Retina (tissue), 1 donor: ENCODE measurements at regions not wholly inside any gene's neighbourhood (a gene's known extent, or its start where the extent isn't known, plus 50 kb on each side); places are given as distances from the start of the nearest gene placed in this dataset.
A peak's percentile ranks its signal among the peaks of the same experiment; 100 is the strongest.
"Not testable (repeated sequence)": the region's sequence is repeated elsewhere in the genome, so short reads cannot be mapped to it uniquely, and the experiment has no call there.

Source experiments
- DNase-seq: peaks from one replicate; pipeline ENCODE4 v3.0.0-alpha.2; 2016

GRCh38 chr13:32828711-32829110, 187.5 kb upstream of the KL start:
- no peak for DNase-seq

DNA sequence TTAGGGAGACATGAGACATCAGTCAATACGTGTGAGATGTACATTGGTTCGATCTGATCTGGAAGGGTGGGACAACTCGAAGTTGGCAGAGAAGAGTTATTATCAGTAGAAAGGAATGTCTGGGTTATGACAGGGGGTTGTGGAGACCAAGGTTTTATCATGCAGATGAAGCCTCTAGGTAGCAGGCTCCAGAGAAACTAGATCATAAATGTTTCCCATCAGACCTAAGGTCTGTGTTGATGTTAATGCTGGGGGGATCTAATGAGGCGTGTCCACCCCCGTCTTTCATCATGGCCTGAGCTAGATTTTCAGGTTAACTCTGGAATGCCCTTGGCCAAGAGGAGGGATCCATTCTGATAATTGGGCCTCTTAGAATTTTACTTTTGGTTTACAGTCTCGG, 187.0 kb upstream of the KL start:
- no peak for DNase-seq

GRCh38 chr13:32829676-32830335, 186.4 kb upstream of the KL start:
- no peak for DNase-seq

GRCh38 chr13:32830336-32831031, 185.7 kb upstream of the KL start:
- no peak for DNase-seq

DNA sequence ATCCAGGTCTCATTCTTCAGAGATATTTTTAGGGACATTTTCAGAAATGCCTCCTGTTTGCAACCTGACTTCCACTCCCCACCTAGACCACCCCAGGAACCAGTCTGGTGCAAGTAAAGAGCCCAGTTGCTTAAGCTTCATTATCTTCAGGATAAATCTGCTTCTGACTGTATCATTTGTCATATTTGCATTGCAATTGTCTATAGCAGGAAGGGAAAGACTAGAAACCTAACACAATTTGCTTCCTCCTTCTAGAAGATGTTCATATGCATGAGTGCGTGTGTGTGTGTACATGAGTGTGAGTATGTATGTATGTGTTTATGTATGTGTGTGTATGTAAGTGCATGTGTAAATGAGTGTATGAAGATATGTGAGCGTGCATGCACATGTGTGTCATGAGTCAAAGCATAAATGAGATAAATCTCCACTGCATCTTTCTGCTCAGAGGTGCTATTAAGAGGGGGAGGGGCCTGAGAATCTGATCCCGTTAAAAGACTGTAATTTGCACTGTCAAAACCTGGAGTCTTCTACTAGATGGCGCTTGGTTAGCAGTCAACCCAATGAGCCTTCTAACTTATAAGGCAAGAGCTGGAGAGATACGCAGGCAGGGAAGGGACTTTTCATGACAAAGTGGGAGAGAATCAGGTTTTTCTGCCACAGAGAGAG, 178.8 kb upstream of the KL start:
- DNase-seq: no peak

GRCh38 chr13:32837973-32838927, 178.0 kb upstream of the KL start:
- DNase-seq: peak; percentile 59

GRCh38 chr13:32838945-32839344, 177.3 kb upstream of the KL start:
- no peak for DNase-seq

DNA sequence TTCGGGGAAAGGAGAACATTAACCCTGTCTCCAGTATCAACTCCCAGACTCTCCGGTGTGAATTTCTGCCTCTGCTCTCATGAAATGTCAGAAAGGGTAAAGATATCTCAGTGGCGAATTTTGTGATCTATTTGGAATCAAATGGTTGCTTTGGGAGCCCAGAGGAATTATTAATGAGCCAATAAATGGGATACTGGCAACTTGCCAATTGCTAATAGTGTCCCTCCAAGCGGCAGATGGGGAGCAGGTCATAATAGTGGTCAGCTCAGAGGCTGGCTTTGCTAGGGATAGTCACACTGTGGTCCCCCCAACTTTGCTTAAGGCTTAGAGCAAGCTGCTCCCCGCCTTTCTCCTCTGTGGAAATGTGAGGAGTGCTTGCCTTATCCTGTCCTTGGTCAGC, 176.1 kb upstream of the KL start:
- DNase-seq: no peak

DNA sequence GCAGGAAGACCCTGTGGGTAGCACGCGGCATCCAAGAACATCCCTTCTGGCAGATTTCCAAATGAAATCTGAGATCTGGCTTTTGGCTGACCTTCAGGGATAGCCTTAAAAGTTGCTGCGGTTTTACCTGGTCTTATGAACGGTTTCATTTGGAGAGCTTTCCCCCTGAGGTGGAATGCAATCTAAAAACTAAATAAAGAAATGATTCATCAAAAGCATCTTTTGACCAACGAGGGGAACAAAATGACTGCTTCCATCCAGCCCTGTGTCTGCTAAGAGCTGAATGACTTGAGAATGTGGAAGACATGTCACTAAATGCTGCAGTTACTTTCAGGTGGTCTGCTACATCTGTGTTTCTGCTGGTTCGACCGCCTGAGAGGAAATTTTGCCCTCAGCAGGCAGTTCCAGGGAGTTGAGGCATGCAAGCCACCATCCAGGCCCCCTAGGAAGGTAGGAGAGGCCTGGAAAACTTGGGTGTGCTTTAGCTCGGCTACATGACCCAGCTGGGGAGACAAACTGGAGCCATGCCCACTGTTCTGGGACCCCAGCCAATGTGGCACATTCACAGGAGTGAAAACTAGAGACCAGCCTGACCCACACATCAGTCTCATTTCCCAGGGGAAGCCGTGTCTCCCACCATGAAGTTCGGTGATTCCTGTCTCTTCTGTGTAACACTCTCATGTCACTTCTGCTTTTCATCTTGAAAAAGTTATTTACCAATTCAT, 175.1 kb upstream of the KL start:
- DNase-seq: no peak

- peak; percentile 63 for DNase-seq
Observed at GRCh38 chr13:32845952-32846950, 170.0 kb upstream of the KL start.

GRCh38 chr13:32847976-32848375, 168.2 kb upstream of the KL start:
- not testable (repeated sequence) for DNase-seq

- no peak for DNase-seq
Observed at GRCh38 chr13:32849369-32849768, 166.9 kb upstream of the KL start.

- no peak for DNase-seq
Observed at GRCh38 chr13:32850316-32851052, 165.7 kb upstream of the KL start.

DNA sequence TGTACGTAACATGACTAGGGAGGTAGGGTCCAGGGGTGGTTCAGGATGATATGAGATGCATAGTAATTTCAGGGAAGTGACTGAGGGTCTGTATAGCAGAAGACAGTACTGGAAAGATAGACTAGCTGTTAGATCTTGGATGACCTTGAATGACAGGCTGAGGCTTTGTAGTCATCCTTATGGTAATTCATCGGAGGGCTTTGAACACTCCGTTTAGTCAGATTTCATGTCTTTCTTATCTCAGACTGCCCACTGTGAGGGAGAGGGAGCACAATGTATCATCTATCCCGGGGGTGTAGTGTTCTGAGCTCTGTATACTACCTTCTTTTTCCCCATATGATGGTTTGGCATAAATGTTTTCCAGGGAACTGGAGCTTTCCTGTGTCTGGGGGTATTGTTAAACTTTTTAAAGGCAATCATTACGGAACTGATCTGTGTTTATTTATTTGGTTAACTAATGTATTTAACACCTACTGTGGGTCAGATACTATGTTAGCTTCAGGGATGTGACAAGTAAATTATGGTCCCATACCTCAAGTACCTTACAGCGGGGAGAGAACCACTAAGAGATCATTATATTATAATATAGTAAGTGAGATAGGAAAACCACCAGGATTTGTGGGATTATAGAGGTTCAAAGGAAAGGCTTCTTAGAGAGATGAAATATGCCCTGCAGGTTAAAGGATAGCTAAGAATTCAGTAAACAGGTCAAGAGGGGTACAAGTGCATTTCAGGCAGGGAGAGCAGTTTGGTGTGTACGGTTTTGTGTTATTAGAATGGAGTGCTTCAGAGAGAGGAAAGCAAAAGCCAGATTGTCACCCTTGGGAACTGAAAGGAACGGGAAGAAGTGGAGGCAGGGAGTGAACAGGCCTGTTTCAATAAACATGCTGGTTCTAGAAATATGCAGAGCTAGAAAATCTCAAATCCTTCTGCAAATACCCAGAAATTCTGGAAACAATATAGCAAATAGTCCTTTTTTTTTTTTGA, 164.8 kb upstream of the KL start:
- DNase-seq: no peak

GRCh38 chr13:32852526-32852925, 163.7 kb upstream of the KL start:
- DNase-seq: no peak

DNA sequence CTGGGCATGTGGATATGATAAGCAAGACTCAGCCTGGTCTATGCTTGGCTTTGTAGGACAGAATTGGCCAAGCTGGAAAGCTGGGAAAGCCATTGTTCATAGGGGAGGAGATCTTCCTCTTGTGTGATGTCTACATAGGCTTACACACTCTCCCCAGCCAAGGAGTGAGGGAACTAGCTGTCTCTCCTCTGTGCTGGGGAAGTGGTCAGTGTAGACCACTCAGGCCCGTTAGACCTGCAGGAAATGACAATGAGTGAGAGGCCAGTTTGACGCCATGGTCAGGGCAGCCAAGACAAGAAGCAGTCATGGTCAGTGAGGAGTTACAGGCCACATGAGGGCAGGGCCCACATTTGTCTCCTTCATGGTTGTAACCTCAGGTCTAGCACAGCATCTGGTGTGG, 159.1 kb upstream of the KL start:
- no peak for DNase-seq

GRCh38 chr13:32857689-32858088, 158.5 kb upstream of the KL start:
- DNase-seq: no peak

GRCh38 chr13:32859707-32860292, 156.4 kb upstream of the KL start:
- DNase-seq: no peak

DNA sequence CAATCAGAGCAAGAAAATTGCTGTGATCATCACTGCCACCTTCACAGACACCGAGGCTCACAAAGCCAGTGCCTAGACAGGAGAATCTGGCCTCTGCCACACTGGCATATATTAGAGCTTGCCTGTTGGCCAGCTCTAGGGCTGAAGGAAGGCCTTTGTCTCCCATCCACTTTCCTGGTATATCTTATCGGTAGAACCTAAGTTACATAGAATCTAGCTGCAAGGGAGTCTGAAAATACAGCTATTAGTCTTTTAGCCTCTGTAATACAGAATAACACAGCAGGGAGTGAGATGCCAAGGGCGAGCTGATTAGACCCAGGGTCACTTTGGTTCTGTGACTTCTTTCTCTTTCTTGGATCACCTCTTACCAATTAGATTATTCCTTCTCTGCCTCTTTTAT, 154.9 kb upstream of the KL start:
- no peak for DNase-seq
